ENCODE measurements at regions not wholly inside any gene's neighbourhood (a gene's known extent, or its start where the extent isn't known, plus 50 kb on each side); places are given as distances from the start of the nearest gene placed in this dataset.

- 77 to 96% (median 90%) methylated on average over 3 of the region's 3 CpGs for WGBS, 5 donors
- no peaks in the 10 kb centered on the region for H3K27me3 ChIP-seq (replicated peaks in 1 of 7)
- TF ChIP-seq POLR2AphosphoS5 (IDR thresholded peaks at IDR 0.05): no peak
- no peak for TF ChIP-seq CTCF (IDR thresholded peaks at IDR 0.05 in 8 of 11, conservative IDR thresholded peaks at IDR 0.05 in 3 of 11)
- TF ChIP-seq POLR2A (IDR thresholded peaks at IDR 0.05): no peak
Measured at GRCh38 chr17:69783865-69784264, 291.2 kb upstream of the KCNJ16 start.

GRCh38 chr17:69788957-69789356 lies 286.1 kb upstream of the KCNJ16 start:
- Histone ChIP-seq H3K9me3 (peaks cover 0 to 8% (median 0%) of the 10 kb centered on the region in 8 donors), H3K36me3 (no peaks in the 10 kb centered on the region), H3K27ac (no peak overlapping the region), H3K4me1 (no peaks in the 10 kb centered on the region), H3K4me3 (no peak overlapping the region), H3K27me3 (replicated peaks in 1 of 7) (no peaks in the 10 kb centered on the region)
- TF ChIP-seq POLR2A (IDR thresholded peaks at IDR 0.05): no peak
- intact Hi-C loops (cut with DNase I; ENCODE audit: low total_unique reads): no loop called here
- WGBS, 5 donors: 64 to 92% (median 81%) methylated on average over 2 of the region's 2 CpGs
- no peak for DNase-seq

More at GRCh38 chr17:69783865-69784264, 291.2 kb upstream of the KCNJ16 start:
- peaks cover 0 to 13% (median 0%) of the 10 kb centered on the region in 8 donors for H3K9me3 ChIP-seq
- intact Hi-C loops (cut with DNase I; ENCODE audit: low total_unique reads): no loop called here
- no peak for DNase-seq
- H3K27ac ChIP-seq: no peak overlapping the region
- H3K4me3 ChIP-seq: no peak overlapping the region
- no peaks in the 10 kb centered on the region for H3K4me1 ChIP-seq
- H3K36me3 ChIP-seq: no peaks in the 10 kb centered on the region

GRCh38 chr17:69796078-69796477 lies 278.9 kb upstream of the KCNJ16 start:
- no peak for DNase-seq

GRCh38 chr17:69800870-69801269 lies 274.2 kb upstream of the KCNJ16 start:
- WGBS, 5 donors: 88 to 100% (median 97%) methylated on average over 1 to 3 of the region's 3 CpGs
- Histone ChIP-seq H3K36me3 (no peaks in the 10 kb centered on the region), H3K4me1 (no peaks in the 10 kb centered on the region), H3K27me3 (replicated peaks in 1 of 7) (no peaks in the 10 kb centered on the region), H3K9me3 (peaks cover 0 to 43% (median 2%) of the 10 kb centered on the region in 8 donors), H3K4me3 (no peak overlapping the region), H3K27ac (no peak overlapping the region)
- intact Hi-C loops (cut with DNase I; ENCODE audit: low total_unique reads): no loop called here
- DNase-seq: peak; percentile 72
- no peak for TF ChIP-seq CTCF (IDR thresholded peaks at IDR 0.05 in 8 of 11, conservative IDR thresholded peaks at IDR 0.05 in 3 of 11)
- no peak for TF ChIP-seq POLR2AphosphoS5 (IDR thresholded peaks at IDR 0.05)
- TF ChIP-seq POLR2A (IDR thresholded peaks at IDR 0.05): no peak

More at GRCh38 chr17:69796078-69796477, 278.9 kb upstream of the KCNJ16 start:
- Histone ChIP-seq H3K4me1 (no peaks in the 10 kb centered on the region), H3K9me3 (peaks cover 0 to 25% (median 0%) of the 10 kb centered on the region in 8 donors), H3K27ac (no peak overlapping the region), H3K27me3 (replicated peaks in 1 of 7) (no peaks in the 10 kb centered on the region), H3K4me3 (no peak overlapping the region), H3K36me3 (no peaks in the 10 kb centered on the region)
- TF ChIP-seq POLR2AphosphoS5 (IDR thresholded peaks at IDR 0.05): no peak
- TF ChIP-seq CTCF (IDR thresholded peaks at IDR 0.05 in 8 of 11, conservative IDR thresholded peaks at IDR 0.05 in 3 of 11): no peak
- TF ChIP-seq POLR2A (IDR thresholded peaks at IDR 0.05): no peak
- 53 to 66% (median 55%) methylated on average over 1 of the region's 1 CpG for WGBS, 5 donors
- intact Hi-C loops (cut with DNase I; ENCODE audit: low total_unique reads): no loop called here

GRCh38 chr17:69801368-69801767 lies 273.7 kb upstream of the KCNJ16 start:
- no peak for DNase-seq
- no peak for TF ChIP-seq CTCF (IDR thresholded peaks at IDR 0.05 in 8 of 11, conservative IDR thresholded peaks at IDR 0.05 in 3 of 11)
- TF ChIP-seq POLR2AphosphoS5 (IDR thresholded peaks at IDR 0.05): no peak
- no peak for TF ChIP-seq POLR2A (IDR thresholded peaks at IDR 0.05)

More at GRCh38 chr17:69801368-69801767, 273.7 kb upstream of the KCNJ16 start:
- peaks cover 0 to 43% (median 2%) of the 10 kb centered on the region in 8 donors for H3K9me3 ChIP-seq
- no peak overlapping the region for H3K27ac ChIP-seq
- no peak overlapping the region for H3K4me3 ChIP-seq
- WGBS, 5 donors: 80 to 91% (median 84%) methylated on average over 2 to 3 of the region's 3 CpGs
- intact Hi-C loops (cut with DNase I; ENCODE audit: low total_unique reads): no loop called here
- H3K36me3 ChIP-seq: no peaks in the 10 kb centered on the region
- H3K27me3 ChIP-seq (replicated peaks in 1 of 7): no peaks in the 10 kb centered on the region
- no peaks in the 10 kb centered on the region for H3K4me1 ChIP-seq
